Jurkat, Clone E6-1 (cell line): ENCODE measurements at regions not wholly inside any gene's neighbourhood (a gene's known extent, or its start where the extent isn't known, plus 50 kb on each side); places are given as distances from the start of the nearest gene placed in this dataset.

Source experiments
- DNase-seq: peaks from one replicate; pipeline ENCODE4 v3.0.0-alpha.2; 2011; ENCODE audit warnings: low read depth, low spot score
- H3K4me3 ChIP-seq: 2 replicates; pipeline ENCODE4 v1.5.1; 2011; ENCODE audit warnings: mild to moderate bottlenecking, low read length, control low read depth, moderate library complexity

GRCh38 chr1:164261691-164262240 is 297.2 kb upstream of the PBX1 start:
- H3K4me3 ChIP-seq = no peak overlapping the region
- no peak for DNase-seq

- no peak overlapping the region for H3K4me3 ChIP-seq
- DNase-seq = no peak
Measured at GRCh38 chr1:164263540-164263939, 295.4 kb upstream of the PBX1 start.

- H3K4me3 ChIP-seq = no peak overlapping the region
- no peak for DNase-seq
Measured at GRCh38 chr1:164265232-164265631, 293.8 kb upstream of the PBX1 start.

- no peak for DNase-seq
- no peak overlapping the region for H3K4me3 ChIP-seq
Measured at GRCh38 chr1:164272156-164272555, 286.8 kb upstream of the PBX1 start.

GRCh38 chr1:164296172-164296571 is 262.8 kb upstream of the PBX1 start:
- no peak overlapping the region for H3K4me3 ChIP-seq
- DNase-seq = no peak

GRCh38 chr1:164308101-164308500 is 250.9 kb upstream of the PBX1 start:
- no peak for DNase-seq

GRCh38 chr1:164310166-164310565 is 248.8 kb upstream of the PBX1 start:
- no peak overlapping the region for H3K4me3 ChIP-seq
- DNase-seq = no peak

More at GRCh38 chr1:164308101-164308500, 250.9 kb upstream of the PBX1 start:
- no peak overlapping the region for H3K4me3 ChIP-seq

GRCh38 chr1:164311377-164311776 is 247.6 kb upstream of the PBX1 start:
- H3K4me3 ChIP-seq = no peak overlapping the region
- DNase-seq = no peak

- DNase-seq = no peak
- no peak overlapping the region for H3K4me3 ChIP-seq
Measured at GRCh38 chr1:164320790-164321731, 237.9 kb upstream of the PBX1 start.

GRCh38 chr1:164325786-164326185 is 233.2 kb upstream of the PBX1 start:
- no peak overlapping the region for H3K4me3 ChIP-seq
- no peak for DNase-seq

GRCh38 chr1:164333387-164333786 is 225.6 kb upstream of the PBX1 start:
- no peak for DNase-seq
- H3K4me3 ChIP-seq = no peak overlapping the region

- no peak for DNase-seq
- H3K4me3 ChIP-seq = no peak overlapping the region
Measured at GRCh38 chr1:164337394-164337793, 221.6 kb upstream of the PBX1 start.

- no peak for DNase-seq
- no peak overlapping the region for H3K4me3 ChIP-seq
Measured at GRCh38 chr1:164337885-164338284, 221.1 kb upstream of the PBX1 start.

GRCh38 chr1:164343189-164343588 is 215.8 kb upstream of the PBX1 start:
- H3K4me3 ChIP-seq = no peak overlapping the region
- no peak for DNase-seq

- no peak for DNase-seq
Measured at GRCh38 chr1:164347980-164348379, 211.0 kb upstream of the PBX1 start.

GRCh38 chr1:164356511-164356910 is 202.5 kb upstream of the PBX1 start:
- no peak overlapping the region for H3K4me3 ChIP-seq
- DNase-seq = no peak

More at GRCh38 chr1:164347980-164348379, 211.0 kb upstream of the PBX1 start:
- no peak overlapping the region for H3K4me3 ChIP-seq

- no peak for DNase-seq
Measured at GRCh38 chr1:164360265-164360664, 198.7 kb upstream of the PBX1 start.

GRCh38 chr1:164361927-164362326 is 197.1 kb upstream of the PBX1 start:
- no peak overlapping the region for H3K4me3 ChIP-seq

More at GRCh38 chr1:164360265-164360664, 198.7 kb upstream of the PBX1 start:
- no peak overlapping the region for H3K4me3 ChIP-seq

GRCh38 chr1:164363980-164364379 is 195.0 kb upstream of the PBX1 start:
- no peak for DNase-seq
- no peak overlapping the region for H3K4me3 ChIP-seq

More at GRCh38 chr1:164361927-164362326, 197.1 kb upstream of the PBX1 start:
- no peak for DNase-seq

GRCh38 chr1:164366014-164366413 is 193.0 kb upstream of the PBX1 start:
- DNase-seq = no peak
- H3K4me3 ChIP-seq = no peak overlapping the region
